Left ventricle myocardium inferior (tissue), 1 donor: ENCODE measurements at regions not wholly inside any gene's neighbourhood (a gene's known extent, or its start where the extent isn't known, plus 50 kb on each side); places are given as distances from the start of the nearest gene placed in this dataset.

Experiments
- DNase-seq: peaks from one replicate; pipeline ENCODE4 v3.0.0-alpha.2; 2020
- H3K27ac ChIP-seq: fragments of 200-600 bp; replicated peaks from 2 replicates; pipeline ENCODE4 v1.8.0; 2021
- H3K27me3 ChIP-seq: fragments of 200-600 bp; 2 replicates; pipeline ENCODE4 v1.8.0; 2021; ENCODE audit warnings: low read depth
- H3K36me3 ChIP-seq: fragments of 200-600 bp; 2 replicates; pipeline ENCODE4 v1.8.0; 2021
- H3K4me1 ChIP-seq: fragments of 200-600 bp; 2 replicates; pipeline ENCODE4 v1.8.0; 2021
- H3K4me3 ChIP-seq: fragments of 200-600 bp; 2 replicates; pipeline ENCODE4 v1.8.0; 2021; ENCODE audit warnings: mild to moderate bottlenecking, moderate library complexity
- H3K9me3 ChIP-seq: fragments of 200-600 bp; replicated peaks from 2 replicates; pipeline ENCODE4 v1.8.0; 2021
- intact Hi-C: fragments of 100-400 bp; cut with micrococcal nuclease; formaldehyde crosslinking; loops from one replicate; pipeline ENCODE4 v1.11.0; 2022
- TF ChIP-seq, protein P1 (sequence below): fragments of 200-600 bp; IDR thresholded peaks from 2 replicates; pipeline ENCODE4 v1.8.0; 2021; ENCODE audit warnings: antibody characterized with exemption, mild to moderate bottlenecking, borderline replicate concordance
- donor health status: DM: no; HTN: yes; CAD: no; lungs with severe emphysema.

- Histone ChIP-seq H3K4me3 (no peak overlapping the region), H3K27ac (no peak overlapping the region), H3K27me3 (no peaks in the 10 kb centered on the region), H3K4me1 (no peaks in the 10 kb centered on the region), H3K9me3 (no peaks in the 10 kb centered on the region), H3K36me3 (no peaks in the 10 kb centered on the region)
- no peak for DNase-seq
- TF ChIP-seq, protein P1, sequence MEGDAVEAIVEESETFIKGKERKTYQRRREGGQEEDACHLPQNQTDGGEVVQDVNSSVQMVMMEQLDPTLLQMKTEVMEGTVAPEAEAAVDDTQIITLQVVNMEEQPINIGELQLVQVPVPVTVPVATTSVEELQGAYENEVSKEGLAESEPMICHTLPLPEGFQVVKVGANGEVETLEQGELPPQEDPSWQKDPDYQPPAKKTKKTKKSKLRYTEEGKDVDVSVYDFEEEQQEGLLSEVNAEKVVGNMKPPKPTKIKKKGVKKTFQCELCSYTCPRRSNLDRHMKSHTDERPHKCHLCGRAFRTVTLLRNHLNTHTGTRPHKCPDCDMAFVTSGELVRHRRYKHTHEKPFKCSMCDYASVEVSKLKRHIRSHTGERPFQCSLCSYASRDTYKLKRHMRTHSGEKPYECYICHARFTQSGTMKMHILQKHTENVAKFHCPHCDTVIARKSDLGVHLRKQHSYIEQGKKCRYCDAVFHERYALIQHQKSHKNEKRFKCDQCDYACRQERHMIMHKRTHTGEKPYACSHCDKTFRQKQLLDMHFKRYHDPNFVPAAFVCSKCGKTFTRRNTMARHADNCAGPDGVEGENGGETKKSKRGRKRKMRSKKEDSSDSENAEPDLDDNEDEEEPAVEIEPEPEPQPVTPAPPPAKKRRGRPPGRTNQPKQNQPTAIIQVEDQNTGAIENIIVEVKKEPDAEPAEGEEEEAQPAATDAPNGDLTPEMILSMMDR: no peak
- intact Hi-C loops: no loop called here
Measured at GRCh38 chr6:95519228-95520037, 57.9 kb upstream of the MANEA start.

DNA sequence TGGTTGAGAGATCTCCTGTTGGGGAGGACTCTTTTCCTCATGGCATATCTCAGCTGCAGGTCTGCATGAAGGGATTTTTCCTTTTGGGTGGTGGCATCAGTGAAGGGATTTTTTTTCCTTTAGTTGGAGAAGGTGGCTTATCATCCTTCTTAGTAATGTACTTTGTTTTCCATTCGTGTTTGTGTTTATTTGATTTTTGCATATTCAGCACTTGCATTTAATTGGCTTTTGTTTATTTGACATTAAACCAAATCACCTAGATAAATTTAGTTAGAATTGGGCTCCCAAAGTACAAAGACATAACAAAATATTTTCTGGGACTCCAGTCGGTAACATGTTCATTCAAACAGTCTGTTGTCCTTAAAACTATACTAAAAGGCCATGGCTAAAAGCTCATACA, 56.2 kb upstream of the MANEA start:
- no peaks in the 10 kb centered on the region for H3K4me1 ChIP-seq
- intact Hi-C loops: no loop called here
- TF ChIP-seq, protein P1: no peak
- peaks cover 3% of the 10 kb centered on the region for H3K9me3 ChIP-seq
- no peak overlapping the region for H3K4me3 ChIP-seq
- DNase-seq: no peak
- no peaks in the 10 kb centered on the region for H3K27me3 ChIP-seq
- H3K36me3 ChIP-seq: no peaks in the 10 kb centered on the region
- H3K27ac ChIP-seq: no peak overlapping the region
